Activated naive CD8-positive, alpha-beta T cell treated with anti-CD3 and anti-CD28 coated beads for 36 hours (primary cell): ENCODE measurements at regions not wholly inside any gene's neighbourhood (a gene's known extent, or its start where the extent isn't known, plus 50 kb on each side); places are given as distances from the start of the nearest gene placed in this dataset.
"Not testable (repeated sequence)": the region's sequence is repeated elsewhere in the genome, so short reads cannot be mapped to it uniquely, and the experiment has no call there.

Source experiments
- DNase-seq: peaks from one replicate; pipeline ENCODE4 v3.0.0; 2021
- H3K27ac Mint-ChIP-seq: one replicate; pipeline ENCODE4 v1.8.0; 2022; ENCODE audit warnings: mild to moderate bottlenecking, moderate library complexity, mixed read lengths
- H3K27me3 Mint-ChIP-seq: one replicate; pipeline ENCODE4 v1.8.0; 2022; ENCODE audit warnings: mild to moderate bottlenecking, mixed read lengths
- H3K36me3 Mint-ChIP-seq: one replicate; pipeline ENCODE4 v1.8.0; 2021; ENCODE audit warnings: mild to moderate bottlenecking, mixed read lengths
- H3K4me1 Mint-ChIP-seq: one replicate; pipeline ENCODE4 v1.8.0; 2021; ENCODE audit warnings: mixed read lengths
- H3K4me3 Mint-ChIP-seq: one replicate; pipeline ENCODE4 v1.8.0; 2022; ENCODE audit warnings: mild to moderate bottlenecking, moderate library complexity, mixed read lengths
- H3K9me3 Mint-ChIP-seq: one replicate; pipeline ENCODE4 v1.8.0; 2022; ENCODE audit warnings: mixed read lengths

DNA sequence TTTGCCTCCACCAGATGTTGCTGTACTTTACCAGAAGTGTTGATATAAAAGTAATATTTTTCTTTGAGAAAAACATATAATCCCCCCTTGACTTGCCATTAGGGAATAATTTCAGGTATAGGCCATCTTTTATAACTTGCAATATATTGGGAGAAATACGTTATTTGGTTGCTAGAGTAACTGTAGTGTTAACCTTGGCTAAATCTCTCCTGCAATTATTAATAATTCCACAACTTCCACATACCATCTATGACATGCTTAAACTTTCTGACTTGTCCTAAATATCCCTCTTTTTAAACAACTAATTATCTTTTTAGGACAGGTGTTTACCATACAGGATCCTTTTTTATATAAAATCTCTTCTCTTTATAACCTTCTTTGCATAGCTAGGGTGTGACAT is 1048.2 kb downstream of the SLC16A7 start:
- no peaks in the 10 kb centered on the region for H3K36me3 Mint-ChIP-seq
- H3K27ac Mint-ChIP-seq = no peak overlapping the region
- H3K4me3 Mint-ChIP-seq = no peak overlapping the region
- H3K9me3 Mint-ChIP-seq = peaks cover 1% of the 10 kb centered on the region
- DNase-seq = no peak
- H3K4me1 Mint-ChIP-seq = no peaks in the 10 kb centered on the region
- no peaks in the 10 kb centered on the region for H3K27me3 Mint-ChIP-seq

DNA sequence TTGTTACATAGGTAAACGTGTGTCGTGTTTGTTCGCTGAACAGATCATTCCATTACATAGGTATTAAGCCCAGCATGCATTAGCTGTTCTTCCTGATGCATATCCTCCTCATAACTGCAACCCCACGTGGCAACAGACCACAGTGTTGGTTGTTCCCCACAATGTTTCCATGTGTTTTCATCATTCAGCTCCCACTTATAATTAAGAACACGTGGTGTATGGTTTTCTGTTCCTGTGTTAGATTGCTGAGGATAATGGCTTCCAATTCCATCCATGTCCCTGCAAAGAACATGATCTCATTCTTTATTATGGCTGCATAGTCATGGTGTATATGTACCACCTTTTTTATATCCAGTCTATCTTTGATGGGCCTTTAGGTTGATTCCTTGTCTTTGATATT is 1071.1 kb downstream of the SLC16A7 start:
- H3K27me3 Mint-ChIP-seq = no peaks in the 10 kb centered on the region
- H3K27ac Mint-ChIP-seq = no peak overlapping the region
- no peak for DNase-seq
- H3K4me1 Mint-ChIP-seq = no peaks in the 10 kb centered on the region
- H3K9me3 Mint-ChIP-seq = peaks cover 5% of the 10 kb centered on the region
- H3K4me3 Mint-ChIP-seq = no peak overlapping the region
- no peaks in the 10 kb centered on the region for H3K36me3 Mint-ChIP-seq

DNA sequence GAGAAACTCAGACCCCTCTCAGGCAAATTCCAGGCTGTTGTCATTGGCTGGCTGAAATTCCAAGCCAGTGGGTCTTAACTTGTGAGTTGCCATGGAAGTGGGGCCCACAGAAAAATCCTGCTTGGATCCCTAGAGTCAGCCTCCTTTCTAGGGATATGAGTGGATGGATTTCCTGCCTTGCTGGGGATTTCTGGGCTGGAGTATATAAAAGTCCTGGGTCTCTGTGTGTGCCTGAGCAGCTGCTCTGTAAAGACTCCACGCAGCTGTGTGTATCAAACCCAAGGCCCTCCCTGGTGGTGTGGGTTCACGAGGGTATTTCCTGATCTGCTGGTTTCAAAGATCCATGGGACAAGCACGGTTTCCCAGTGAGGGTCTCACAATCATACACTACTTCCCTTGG is 1077.1 kb downstream of the SLC16A7 start:
- Mint-ChIP-seq H3K27me3 (no peaks in the 10 kb centered on the region), H3K27ac (no peak overlapping the region), H3K36me3 (no peaks in the 10 kb centered on the region), H3K4me1 (no peaks in the 10 kb centered on the region), H3K4me3 (no peak overlapping the region), H3K9me3 (peaks cover 6% of the 10 kb centered on the region)
- DNase-seq = no peak

DNA sequence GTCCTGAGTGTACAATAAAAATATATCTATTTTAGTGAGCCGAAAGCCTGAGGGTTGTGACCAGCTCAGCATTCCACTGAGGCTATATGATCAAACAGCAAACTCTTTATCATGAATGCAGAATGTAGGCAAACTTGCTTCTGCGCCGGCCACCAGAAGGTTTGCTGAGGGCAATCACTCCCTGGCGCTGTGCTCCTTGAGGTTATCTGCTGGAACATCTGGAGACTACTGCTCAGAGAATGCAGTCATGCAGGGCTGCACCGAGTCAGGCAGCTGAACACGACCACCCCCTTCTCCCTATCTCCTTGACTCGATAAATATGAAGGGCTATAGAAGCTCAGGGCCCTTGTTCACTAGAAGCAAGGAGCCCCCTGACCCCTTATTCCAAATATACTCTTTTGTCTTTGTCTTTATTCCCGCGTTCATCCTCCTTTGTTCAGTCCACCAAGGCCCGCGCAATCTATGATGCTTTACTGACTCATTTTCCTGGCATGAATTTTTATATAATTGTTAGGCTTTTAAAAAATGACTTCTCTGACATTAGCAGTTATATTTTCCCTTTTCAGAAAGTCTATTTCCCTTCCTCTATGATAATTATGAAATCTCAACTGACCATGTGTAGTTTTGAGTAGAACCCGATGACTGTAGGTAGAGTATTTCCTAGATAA is 1089.3 kb downstream of the SLC16A7 start:
- no peak for DNase-seq
- H3K4me1 Mint-ChIP-seq = no peaks in the 10 kb centered on the region
- no peaks in the 10 kb centered on the region for H3K27me3 Mint-ChIP-seq
- no peaks in the 10 kb centered on the region for H3K36me3 Mint-ChIP-seq
- H3K27ac Mint-ChIP-seq = no peak overlapping the region
- H3K9me3 Mint-ChIP-seq = peaks cover 3% of the 10 kb centered on the region
- H3K4me3 Mint-ChIP-seq = no peak overlapping the region

DNA sequence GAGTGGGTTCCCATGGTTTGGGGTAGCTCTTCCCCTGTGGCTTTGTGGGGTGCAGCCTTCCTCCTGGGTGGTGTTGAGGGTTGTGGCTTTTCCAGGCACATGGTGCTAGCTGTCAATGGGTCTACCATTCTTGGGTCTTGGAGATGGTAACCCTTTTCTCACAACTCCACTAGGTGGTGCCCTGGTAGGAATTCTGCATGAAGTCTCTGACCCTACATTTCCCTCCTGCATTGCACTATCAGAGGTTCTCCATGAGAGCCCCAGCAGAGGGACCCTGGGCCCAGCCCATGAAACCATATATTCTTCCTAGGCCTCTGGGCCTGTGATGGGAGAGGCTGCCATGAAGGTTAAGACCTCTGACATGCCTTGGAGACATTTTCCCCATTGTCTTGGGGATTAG is 1093.3 kb downstream of the SLC16A7 start:
- Mint-ChIP-seq H3K27me3 (no peaks in the 10 kb centered on the region), H3K4me1 (no peaks in the 10 kb centered on the region), H3K27ac (no peak overlapping the region), H3K4me3 (no peak overlapping the region), H3K36me3 (no peaks in the 10 kb centered on the region), H3K9me3 (peaks cover 3% of the 10 kb centered on the region)
- no peak for DNase-seq

DNA sequence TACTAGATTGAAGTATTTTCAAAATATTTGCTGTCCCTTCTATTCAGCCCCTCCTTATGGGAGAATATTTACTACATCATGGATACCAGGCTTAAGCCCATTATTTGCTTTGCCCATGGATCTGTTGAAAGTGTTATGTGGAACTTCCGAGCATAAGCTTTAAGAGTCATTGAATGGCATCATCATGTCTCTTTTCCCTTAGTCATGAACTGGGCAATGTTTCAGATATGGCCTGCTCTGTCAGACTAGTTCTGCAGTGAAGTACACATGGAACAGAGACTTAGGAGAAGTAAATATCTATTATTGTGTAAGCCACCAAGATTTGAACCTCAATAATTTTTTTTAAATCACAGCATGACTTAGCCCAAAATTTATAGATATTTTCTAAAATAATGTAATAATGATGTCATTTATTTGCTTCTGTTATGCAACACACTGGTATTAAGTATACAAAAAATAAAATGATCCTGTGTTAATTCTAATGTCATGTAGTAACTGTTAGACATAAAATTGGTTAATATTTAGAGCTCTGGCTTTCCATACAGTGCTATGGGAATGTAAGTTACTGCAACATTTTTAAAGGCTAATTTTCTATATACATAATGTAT is 1097.3 kb downstream of the SLC16A7 start:
- Mint-ChIP-seq H3K9me3 (peaks cover 3% of the 10 kb centered on the region), H3K27ac (no peak overlapping the region), H3K4me1 (no peaks in the 10 kb centered on the region), H3K4me3 (no peak overlapping the region), H3K36me3 (no peaks in the 10 kb centered on the region), H3K27me3 (no peaks in the 10 kb centered on the region)
- DNase-seq = no peak

DNA sequence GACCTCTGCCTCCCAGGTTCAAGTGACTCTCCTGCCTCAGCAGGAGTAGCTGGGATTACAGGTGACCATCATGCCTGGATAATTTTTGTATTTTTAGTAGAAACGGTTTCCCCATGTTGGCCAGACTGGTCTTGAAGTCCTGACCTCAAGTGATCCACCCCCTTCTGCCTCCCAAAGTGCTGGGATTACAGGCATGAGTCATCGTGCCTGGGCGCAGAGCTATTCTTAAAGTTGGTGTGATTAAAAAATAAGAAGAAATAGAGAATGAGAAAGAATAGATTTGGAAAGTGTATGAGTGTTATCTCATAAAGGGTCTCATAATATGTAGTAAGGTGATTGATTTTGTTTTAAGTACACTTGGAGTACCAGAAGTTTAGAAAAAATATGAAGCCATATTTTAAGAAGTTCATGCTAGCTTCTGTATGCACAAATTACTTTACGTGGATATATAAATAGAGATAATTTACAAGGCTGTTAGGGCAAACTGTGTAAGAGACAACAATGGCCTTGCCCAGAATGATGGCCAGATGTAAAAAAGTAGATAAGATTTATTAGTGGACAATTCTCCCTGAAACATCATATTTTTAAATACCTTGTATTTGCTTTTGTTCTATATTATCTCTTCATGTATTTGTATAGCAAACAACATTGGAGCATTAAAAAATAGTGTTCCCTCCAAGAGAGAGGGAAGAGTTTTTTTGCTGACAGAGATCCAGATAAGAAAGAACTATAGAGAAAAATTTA is 1108.5 kb downstream of the SLC16A7 start:
- DNase-seq = no peak
- Mint-ChIP-seq H3K36me3 (no peaks in the 10 kb centered on the region), H3K9me3 (peaks cover 10% of the 10 kb centered on the region), H3K27ac (no peak overlapping the region), H3K4me3 (no peak overlapping the region), H3K4me1 (no peaks in the 10 kb centered on the region), H3K27me3 (no peaks in the 10 kb centered on the region)

DNA sequence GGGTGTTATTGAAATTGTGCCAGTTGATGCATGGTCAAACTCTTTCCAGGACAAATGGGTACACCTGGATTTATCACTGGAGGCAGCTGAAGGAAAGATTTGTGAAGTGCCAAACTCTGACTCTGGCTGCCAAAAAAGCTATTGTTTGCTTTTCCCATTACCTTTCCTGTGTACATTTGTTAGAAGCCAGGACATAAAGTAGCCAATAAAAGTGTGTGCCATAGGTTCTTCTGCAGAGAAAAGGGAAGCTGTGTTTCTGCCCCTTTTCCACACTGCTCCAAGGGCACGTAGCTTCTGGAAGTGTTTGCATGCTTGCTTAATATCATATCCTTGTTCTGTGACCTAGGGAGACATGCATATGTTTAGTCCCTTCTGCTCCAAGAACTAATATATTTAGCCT is 1114.4 kb downstream of the SLC16A7 start:
- Mint-ChIP-seq H3K4me1 (no peaks in the 10 kb centered on the region), H3K27ac (no peak overlapping the region), H3K4me3 (no peak overlapping the region), H3K36me3 (no peaks in the 10 kb centered on the region), H3K27me3 (no peaks in the 10 kb centered on the region), H3K9me3 (peaks cover 14% of the 10 kb centered on the region)
- no peak for DNase-seq

DNA sequence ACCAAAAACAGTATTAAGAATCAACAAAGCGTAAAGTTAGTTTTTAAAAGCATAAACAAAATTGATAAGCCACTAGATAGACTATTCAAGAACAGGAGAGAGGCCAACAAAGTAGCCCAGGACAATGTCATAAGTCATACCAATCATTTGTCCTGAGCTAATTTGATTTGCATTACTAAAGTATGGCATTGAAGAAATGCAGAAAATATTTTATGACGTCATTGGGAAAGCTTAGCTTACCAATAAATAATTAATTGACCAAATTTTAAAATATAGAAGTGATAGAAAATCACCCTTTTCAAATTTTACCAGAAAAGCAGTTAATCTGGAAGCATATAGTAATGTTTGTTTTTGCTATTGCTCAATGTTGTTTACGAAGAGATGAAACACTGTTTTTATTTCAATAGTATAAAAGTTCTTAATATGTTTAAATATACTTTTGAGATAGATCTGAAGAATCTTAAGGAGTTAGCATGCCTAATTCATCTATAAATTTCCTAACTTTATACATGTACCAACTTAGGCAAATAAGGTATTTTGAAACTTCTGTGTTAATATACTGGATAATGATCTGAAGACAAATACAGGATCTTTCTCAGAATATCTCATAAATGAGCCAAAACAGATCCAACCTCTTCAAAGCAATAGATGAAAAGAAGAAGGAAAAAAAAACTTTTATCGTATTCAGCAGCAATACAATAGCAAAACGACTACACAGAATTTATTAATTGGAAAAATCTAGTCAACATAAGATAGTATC is 1118.5 kb downstream of the SLC16A7 start:
- Mint-ChIP-seq H3K4me3 (no peak overlapping the region), H3K36me3 (no peaks in the 10 kb centered on the region), H3K4me1 (no peaks in the 10 kb centered on the region), H3K27me3 (no peaks in the 10 kb centered on the region), H3K27ac (no peak overlapping the region), H3K9me3 (peaks cover 13% of the 10 kb centered on the region)
- no peak for DNase-seq

DNA sequence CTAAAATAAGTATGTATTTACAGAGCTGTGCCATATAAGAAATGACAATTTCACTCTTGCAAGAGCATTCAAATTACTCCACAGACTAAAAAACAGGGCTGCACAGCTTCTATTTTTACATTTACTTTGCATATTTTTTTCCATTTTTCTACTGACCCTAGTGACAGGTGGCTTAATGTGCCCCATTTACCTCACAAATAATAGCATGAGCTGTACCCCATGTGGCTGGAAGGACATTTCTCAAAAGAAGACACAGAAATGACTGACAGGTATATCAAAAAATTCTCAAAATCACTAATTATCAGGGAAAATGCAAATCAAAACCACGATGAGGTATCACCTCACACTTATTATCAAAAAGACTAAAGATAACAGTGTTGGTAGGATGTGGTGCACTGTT is 1128.6 kb downstream of the SLC16A7 start:
- no peak for DNase-seq
- Mint-ChIP-seq H3K27ac (no peak overlapping the region), H3K9me3 (peaks cover 1% of the 10 kb centered on the region), H3K4me3 (no peak overlapping the region), H3K36me3 (peaks cover 2% of the 10 kb centered on the region), H3K4me1 (no peaks in the 10 kb centered on the region), H3K27me3 (no peaks in the 10 kb centered on the region)

DNA sequence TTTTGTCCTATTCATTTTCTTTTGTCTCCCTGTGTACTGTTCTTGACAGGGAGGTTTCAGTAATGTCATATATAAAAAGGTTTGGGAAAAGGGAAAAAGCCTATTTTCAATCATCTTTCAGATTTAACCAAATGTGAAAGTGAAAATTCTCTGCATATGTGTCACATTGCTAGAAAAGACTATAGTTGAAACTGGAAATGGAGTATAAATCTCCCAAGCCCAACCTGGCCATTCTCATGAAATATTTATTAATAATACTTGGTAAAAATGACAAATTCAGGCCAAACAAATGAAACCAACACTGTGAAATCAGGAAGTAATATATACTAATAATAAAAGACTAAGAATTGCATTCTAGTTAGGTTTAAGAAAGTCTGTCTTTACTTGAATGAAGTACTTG is 1129.2 kb downstream of the SLC16A7 start:
- Mint-ChIP-seq H3K4me3 (no peak overlapping the region), H3K27ac (no peak overlapping the region)

DNA sequence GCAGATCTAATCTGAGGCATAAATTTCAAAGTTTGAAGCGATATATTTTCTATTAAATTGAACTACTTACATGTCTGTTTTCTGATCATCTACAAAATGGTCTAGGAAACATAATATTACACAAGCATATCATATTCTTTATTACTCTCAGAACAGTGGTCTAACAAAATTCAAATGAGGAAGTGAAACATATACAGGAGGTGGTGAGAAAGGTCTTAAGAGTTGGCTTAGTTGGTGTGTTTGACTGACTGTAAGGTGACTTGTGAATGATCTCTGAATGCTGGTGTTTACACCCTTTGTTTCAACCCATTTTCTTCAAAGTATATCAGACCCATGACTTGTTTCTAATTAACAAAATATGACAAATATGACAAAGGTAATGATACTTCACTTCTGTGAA is 1156.8 kb downstream of the SLC16A7 start:
- no peak for DNase-seq
- Mint-ChIP-seq H3K9me3 (peaks cover 12% of the 10 kb centered on the region), H3K4me3 (no peak overlapping the region), H3K27ac (no peak overlapping the region), H3K4me1 (no peaks in the 10 kb centered on the region), H3K36me3 (no peaks in the 10 kb centered on the region), H3K27me3 (no peaks in the 10 kb centered on the region)

More for the DNA sequence above, 1129.2 kb downstream of the SLC16A7 start:
- no peak for DNase-seq
- H3K27me3 Mint-ChIP-seq = no peaks in the 10 kb centered on the region
- H3K36me3 Mint-ChIP-seq = peaks cover 2% of the 10 kb centered on the region
- peaks cover 1% of the 10 kb centered on the region for H3K9me3 Mint-ChIP-seq
- H3K4me1 Mint-ChIP-seq = no peaks in the 10 kb centered on the region

DNA sequence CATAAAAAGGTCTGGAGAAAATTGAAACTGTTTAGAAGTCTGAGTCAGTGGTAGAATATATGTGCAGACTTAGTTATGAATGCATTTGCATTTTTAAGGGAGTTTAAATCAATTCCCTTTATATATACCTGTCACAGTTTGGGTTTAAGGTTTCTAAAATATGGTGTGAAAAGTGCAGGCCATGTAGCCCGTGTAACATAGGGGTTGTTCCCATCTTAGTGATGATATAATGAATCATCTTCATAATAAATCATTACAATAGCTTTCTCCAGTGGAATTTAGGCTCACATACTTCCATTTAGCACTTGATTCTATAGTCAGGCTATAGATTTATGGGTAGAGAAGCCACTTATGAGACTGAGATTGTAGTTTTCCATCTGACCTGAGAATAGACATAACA is 1162.4 kb downstream of the SLC16A7 start:
- no peaks in the 10 kb centered on the region for H3K4me1 Mint-ChIP-seq
- H3K36me3 Mint-ChIP-seq = no peaks in the 10 kb centered on the region
- peaks cover 4% of the 10 kb centered on the region for H3K9me3 Mint-ChIP-seq
- no peak for DNase-seq
- no peak overlapping the region for H3K27ac Mint-ChIP-seq
- no peak overlapping the region for H3K4me3 Mint-ChIP-seq
- no peaks in the 10 kb centered on the region for H3K27me3 Mint-ChIP-seq

DNA sequence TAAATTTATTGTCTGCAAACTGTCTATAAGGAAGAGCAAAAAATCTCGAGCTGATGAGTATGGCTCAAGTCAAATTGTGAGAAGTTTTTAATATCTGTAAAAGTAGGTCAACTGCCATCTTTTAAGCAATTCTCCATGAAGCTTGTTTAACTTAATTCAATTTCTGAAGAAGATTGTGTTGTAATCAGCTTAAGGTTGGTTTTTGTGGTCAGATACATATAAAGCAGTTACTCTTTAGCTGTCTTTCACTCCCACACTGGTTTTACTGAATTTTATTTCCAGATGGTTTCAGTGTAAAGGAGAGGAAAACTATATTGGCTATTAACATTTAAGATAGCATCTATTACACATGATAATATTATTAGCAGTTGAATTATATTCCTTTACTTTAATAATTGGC is 1165.1 kb downstream of the SLC16A7 start:
- no peaks in the 10 kb centered on the region for H3K27me3 Mint-ChIP-seq
- H3K4me3 Mint-ChIP-seq = no peak overlapping the region
- H3K9me3 Mint-ChIP-seq = peaks cover 4% of the 10 kb centered on the region
- H3K36me3 Mint-ChIP-seq = no peaks in the 10 kb centered on the region
- no peaks in the 10 kb centered on the region for H3K4me1 Mint-ChIP-seq
- DNase-seq = no peak
- no peak overlapping the region for H3K27ac Mint-ChIP-seq

DNA sequence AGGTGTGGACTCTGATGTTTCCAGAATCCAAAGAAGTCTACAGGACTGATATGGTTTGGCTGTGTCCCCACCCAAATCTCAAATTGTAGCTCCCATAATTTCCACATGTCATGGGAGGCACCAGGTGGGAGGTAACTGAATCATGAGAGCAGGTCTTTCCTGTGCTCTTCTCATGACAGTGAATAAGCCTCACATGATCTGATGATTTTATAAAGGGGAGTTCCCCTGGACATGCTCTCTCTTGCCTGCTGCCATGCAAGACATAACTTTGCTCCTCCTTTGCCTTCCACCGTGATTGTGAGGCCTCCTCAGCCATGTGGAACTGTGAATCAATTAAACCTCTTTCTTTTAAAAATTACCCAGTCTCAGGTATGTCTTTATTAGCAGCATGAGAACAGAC is 1205.3 kb downstream of the SLC16A7 start:
- H3K4me1 Mint-ChIP-seq, H3K27me3 Mint-ChIP-seq: not testable (repeated sequence)

More for the DNA sequence above, 1205.3 kb downstream of the SLC16A7 start:
- not testable (repeated sequence) for H3K36me3 Mint-ChIP-seq, H3K9me3 Mint-ChIP-seq, H3K27ac Mint-ChIP-seq, H3K4me3 Mint-ChIP-seq, DNase-seq
